ENCODE measurements at regions not wholly inside any gene's neighbourhood (a gene's known extent, or its start where the extent isn't known, plus 50 kb on each side); places are given as distances from the start of the nearest gene placed in this dataset.

DNA sequence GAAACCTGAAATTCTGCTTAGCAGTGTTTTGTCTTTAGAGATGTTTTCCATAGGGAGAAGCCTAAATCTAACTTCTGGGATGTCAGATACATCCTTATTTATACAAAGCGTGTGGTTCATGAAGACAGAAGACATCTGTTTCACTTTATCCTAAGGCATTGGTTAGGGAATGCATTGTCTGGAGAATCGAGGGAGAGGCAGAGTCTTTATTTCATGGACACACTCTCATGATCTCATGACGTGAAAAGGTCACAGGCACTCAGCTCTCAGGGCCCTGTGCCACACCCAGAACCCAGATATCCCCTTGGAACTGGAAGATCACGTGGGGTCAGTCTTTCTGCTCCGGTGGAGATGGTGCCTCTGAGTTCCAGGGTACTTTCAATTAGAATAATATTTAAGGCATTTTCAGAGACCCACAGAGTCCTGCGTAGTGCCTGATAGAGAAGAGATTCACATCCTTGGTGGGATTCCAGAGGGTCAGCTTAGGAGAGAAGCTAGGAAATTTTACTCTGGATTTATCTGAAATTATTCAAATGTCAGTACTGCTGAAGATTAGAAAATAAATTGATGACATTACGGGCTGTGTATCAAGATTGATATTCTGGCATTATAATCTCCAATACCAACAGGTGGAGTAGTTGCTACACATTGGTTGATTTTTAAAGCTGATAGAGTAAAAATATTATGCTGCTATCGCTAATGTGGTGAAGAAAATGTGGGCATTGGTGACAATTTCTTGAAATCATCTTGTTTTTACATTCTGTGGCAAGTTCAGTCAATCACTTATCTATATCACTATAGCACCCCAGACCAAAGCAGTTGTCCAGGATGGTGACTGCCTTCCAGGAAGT lies 378.3 kb downstream of the MTRR start:
- no peak for DNase-seq

- DNase-seq = no peak
Measured at GRCh38 chr5:8253376-8253775, 384.4 kb downstream of the MTRR start.

GRCh38 chr5:8254674-8255073 lies 385.7 kb downstream of the MTRR start:
- DNase-seq = no peak

DNA sequence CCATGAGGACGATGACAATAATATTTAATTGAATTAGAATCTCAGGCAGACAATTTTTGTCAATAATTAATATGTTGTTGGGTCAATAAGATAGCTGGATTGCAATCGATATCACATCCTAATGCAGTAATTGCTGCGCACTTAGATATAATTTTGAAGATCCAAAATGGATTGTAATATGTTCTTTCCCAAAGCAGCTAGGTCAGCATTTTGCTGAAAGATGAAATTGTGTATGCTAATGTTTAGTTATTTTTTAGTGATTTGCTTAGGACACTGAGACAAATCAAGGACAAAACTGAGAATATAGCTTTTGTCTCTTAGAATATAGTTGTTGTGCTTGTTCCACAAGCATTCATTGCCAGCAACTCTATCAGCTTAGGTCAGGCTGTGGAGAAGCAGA lies 389.9 kb downstream of the MTRR start:
- DNase-seq = no peak

DNA sequence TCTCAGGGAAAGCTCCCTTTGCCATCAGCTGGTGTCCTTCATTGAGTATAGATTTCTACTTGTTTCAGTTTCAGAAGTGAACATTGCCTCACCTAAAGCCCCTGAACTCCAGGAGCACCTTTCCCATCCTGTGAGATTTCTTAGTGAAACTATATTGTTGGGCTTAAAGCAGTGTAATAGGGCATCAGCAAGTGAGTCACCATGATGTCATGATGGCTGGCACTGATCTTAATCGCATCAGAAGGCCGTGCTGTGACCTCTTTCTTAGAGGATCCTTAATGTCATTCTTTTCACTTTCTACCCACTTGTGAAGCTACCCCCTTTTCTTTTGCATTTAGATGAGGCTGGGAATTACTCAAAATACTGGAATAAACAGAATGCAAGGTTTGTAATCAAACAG lies 401.3 kb downstream of the MTRR start:
- DNase-seq = no peak

DNA sequence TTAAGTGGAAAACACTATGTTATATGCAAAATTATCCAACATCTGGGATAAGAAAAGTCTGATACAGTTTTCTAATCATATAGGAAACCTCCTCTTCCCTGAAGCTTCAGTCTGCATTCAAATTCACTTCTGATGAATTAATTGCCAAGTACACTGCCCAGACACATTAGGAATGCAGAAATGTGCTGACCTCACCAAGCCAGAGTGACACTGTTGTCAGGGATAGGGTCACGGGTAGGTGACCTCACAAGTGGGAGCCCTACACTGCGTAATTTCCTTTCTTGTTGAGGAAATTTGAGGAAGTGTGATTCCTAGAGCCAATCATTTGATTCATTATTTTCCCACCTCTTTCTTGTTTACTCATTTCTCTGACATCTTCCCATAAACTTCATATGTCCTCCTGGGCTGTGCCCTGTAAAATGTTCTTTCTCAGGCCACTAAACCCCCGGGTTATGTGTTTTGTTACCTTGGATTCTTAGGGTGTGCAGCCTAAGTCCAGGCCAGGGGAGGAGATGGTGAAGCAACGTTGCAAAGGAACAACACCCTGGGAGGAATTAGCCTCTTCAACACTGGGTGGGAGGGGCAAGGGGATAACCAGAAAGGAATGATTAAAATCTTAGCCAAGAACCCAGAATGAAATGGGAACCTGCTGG lies 411.9 kb downstream of the MTRR start:
- DNase-seq = no peak

- no peak for DNase-seq
Measured at GRCh38 chr5:8288334-8288733, 419.4 kb downstream of the MTRR start.

DNA sequence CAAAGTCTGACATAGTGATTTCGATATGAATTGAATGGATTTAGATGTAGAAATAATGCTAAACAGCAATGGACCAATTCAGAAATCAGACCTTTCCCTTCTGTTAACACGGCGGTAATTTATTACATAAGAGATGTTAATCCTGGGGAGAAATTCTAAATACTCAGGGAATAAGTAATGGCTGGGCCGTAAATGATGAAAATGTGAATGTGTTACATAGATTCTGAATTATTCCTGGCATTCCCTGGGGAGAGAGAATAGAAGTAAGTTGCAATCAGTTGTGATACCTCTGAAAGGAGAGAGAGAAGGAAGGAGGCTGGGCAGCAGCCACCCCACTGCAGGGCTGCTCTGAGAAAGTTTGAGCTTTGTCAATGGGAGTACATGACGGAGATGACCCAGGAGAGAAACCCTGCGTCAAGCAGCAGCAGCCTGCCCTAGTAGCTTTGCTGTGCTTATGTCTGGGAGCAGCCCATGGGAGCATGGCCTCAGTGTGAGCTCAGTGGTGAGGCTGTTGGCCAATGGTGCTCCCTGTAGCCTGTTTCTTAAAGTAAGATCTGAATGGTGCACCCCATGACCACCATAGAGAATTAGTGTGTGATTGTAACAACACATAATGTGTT lies 420.1 kb downstream of the MTRR start:
- no peak for DNase-seq

- no peak for DNase-seq
Measured at GRCh38 chr5:8289779-8290178, 420.8 kb downstream of the MTRR start.

- DNase-seq = no peak
Measured at GRCh38 chr5:8290721-8291120, 421.8 kb downstream of the MTRR start.

- DNase-seq = no peak
Measured at GRCh38 chr5:8291641-8292040, 422.7 kb downstream of the MTRR start.

DNA sequence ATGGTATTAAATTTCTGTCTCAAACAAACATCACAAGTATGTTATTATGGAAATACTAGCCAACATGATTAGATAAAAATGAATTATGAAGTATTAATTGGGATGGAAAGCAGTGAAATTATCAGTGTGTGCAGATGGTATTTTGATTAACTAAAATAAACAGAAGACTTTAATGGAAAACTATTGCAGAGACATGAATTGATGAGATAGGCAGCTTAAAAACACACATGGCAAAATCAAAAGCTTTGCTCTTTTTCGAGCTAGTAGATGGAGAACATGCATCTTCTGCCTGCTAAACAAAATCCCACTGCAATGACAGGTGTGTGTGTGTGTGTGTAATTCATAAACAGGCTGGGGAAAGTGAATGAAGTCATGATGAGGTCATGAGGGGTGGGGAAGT lies 426.2 kb downstream of the MTRR start:
- DNase-seq = no peak

GRCh38 chr5:8299716-8300115 lies 430.8 kb downstream of the MTRR start:
- DNase-seq = no peak

DNA sequence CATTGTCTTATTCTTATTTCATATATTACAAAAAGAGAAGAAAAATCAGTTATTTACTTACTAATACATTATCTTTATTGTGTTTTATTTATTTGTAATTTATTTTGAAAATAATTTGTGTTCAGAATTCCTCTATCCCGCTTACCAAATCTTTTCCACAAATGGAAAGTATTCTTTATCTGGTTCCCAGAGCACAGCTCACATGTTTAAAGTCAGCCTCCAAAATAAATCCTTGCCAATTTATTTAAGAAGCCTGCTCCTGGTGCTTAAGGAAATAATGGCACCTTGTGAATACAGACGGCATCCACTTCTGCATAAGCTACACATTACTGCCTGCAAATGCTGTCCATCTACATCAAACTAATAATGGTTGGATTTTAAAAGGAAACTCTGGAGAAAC lies 435.4 kb downstream of the MTRR start:
- DNase-seq = no peak

GRCh38 chr5:8306288-8306896 lies 437.4 kb downstream of the MTRR start:
- no peak for DNase-seq

GRCh38 chr5:8314965-8315364 lies 446.0 kb downstream of the MTRR start:
- no peak for DNase-seq

GRCh38 chr5:8316608-8317280 lies 447.8 kb downstream of the MTRR start:
- DNase-seq = no peak

DNA sequence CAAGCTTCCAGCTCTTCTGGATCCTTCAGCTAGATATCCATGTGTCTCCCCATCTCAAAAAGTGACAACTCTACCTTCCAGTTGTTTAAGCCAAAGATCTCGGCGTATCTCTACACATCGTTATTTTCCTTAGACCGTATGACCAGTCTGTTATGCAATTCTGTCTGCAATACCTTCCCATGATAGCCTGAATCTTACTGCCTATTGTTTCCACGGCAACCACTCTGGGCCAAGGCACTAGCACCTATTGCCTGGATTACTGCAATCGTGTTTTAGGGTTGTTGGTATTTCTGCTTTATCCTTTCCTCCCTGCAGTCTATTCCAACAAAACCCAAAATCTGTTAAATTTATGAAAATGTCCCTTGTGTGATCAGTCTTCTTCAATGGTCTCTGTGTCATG lies 448.4 kb downstream of the MTRR start:
- no peak for DNase-seq

DNA sequence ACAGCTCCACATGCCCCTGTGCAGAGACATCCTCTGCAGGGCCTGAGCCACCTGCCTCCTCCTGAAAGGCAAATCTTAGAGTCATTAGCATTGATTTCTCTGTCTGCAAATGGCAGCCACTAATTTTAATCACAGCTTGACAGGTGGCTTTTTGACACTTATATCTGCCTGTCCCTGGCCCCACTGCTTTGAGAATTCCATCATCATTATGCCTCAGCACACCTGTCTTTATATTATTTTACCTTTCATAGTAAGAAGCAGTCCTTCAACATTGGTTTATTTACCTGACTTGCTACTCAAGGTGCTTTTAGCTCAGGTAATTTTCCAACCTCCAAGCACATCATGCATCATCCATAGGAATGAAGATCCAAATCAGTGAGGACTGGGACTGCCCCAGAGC lies 451.3 kb downstream of the MTRR start:
- DNase-seq = no peak

- no peak for DNase-seq
Measured at GRCh38 chr5:8321272-8321671, 452.3 kb downstream of the MTRR start.

DNA sequence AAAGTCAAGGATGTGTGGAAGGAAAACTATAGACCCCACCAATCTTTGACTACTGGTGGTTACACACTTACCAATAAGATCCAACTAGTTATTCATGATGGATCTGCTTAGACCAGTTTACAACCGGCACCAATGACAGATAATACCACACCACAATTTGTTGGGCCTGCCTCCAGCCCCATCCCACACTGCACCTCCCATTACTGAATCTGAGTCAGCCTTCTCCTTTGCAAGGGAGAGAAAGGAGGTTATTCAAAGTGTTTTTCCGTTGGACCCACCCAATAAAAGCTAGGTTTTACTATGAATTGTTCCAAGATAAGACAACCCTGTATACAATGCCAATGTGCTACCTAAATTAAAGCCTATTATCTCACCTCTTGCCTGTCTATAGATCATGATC lies 453.5 kb downstream of the MTRR start:
- no peak for DNase-seq

- DNase-seq = no peak
Measured at GRCh38 chr5:8327016-8327415, 458.1 kb downstream of the MTRR start.

GRCh38 chr5:8329773-8330172 lies 460.8 kb downstream of the MTRR start:
- no peak for DNase-seq
